Pancreas (tissue), 10 donors: ENCODE measurements at regions not wholly inside any gene's neighbourhood (a gene's known extent, or its start where the extent isn't known, plus 50 kb on each side); places are given as distances from the start of the nearest gene placed in this dataset.

Experiments
- ATAC-seq, 4 donors: fragments of 200-7000 bp; cut with Tn5 transposase; one replicate each; pipeline versions ENCODE4 v1.8.0 to v1.9.1; 2020; ENCODE audit warnings: mild to moderate bottlenecking in 4 of 4, moderate library complexity in 4 of 4
- DNase-seq, 6 donors: peaks; one replicate each; pipeline ENCODE4 v3.0.0-alpha.2; 2020
- FAIRE-seq: peaks from 2 replicates; lab custom pipeline; 2012; peaks lifted over from hg19 to GRCh38; lab: Jason Lieb, UNC
- H3K27ac ChIP-seq, 4 donors: fragments of 200-600 bp; sonication (generic); 1 replicate in 3 of 4; 2 replicates in 1 of 4; pipeline versions ENCODE4 v1.5.0 to v1.8.0; 2020
- H3K27me3 ChIP-seq, 4 donors: fragments of 200-600 bp; one replicate each; pipeline ENCODE4 v1.8.0; 2021
- H3K36me3 ChIP-seq, 3 donors: fragments of 200-600 bp; sonication (generic) in 1 of 3; one replicate each; pipeline versions ENCODE4 v1.5.0 to v1.8.0; 2020 to 2021
- H3K4me1 ChIP-seq, 3 donors: fragments of 200-600 bp; one replicate each; pipeline ENCODE4 v1.8.0; 2021
- H3K4me3 ChIP-seq, 4 donors: fragments of 200-600 bp; sonication (generic) in 2 of 4; one replicate each; pipeline versions ENCODE4 v1.5.0 to v1.8.0; 2020 to 2021
- H3K9me3 ChIP-seq, 4 donors: fragments of 200-600 bp; one replicate each; pipeline ENCODE4 v1.8.0; 2021
- WGBS, 2 donors: extraction: QIAGEN DNeasy Blood & Tissue Kit; methylation state at CpG; one replicate each; pipeline ENCODE4 v1.1.7; 2013; 5-methylcytosine and 5-hydroxymethylcytosine counted together
- intact Hi-C, 3 donors: fragments of 100-400 bp; cut with DNase I; formaldehyde crosslinking; loops; one replicate each; pipeline versions ENCODE4 v1.11.1 to v1.14.2; 2022
- TF ChIP-seq, protein P1 (sequence below), 4 donors: fragments of 200-600 bp; sonication (generic) in 3 of 4; IDR thresholded peaks; one replicate each; pipeline versions ENCODE4 v1.5.0 to v1.8.0; 2021; ENCODE audit warnings: antibody characterized with exemption in 4 of 4
- donor health status: healthy with polysubstance abuse.
- donor health status: DM: no; HTN: no; CAD: no; lungs with moderate emphysema.
- donor health status: DM: no; HTN: no; CAD: no.
- donor health status: control.
- donor health status: control.
- donor health status: Bipolar disorder and iron deficiency.
- donor health status: DM: yes; HTN: yes; CAD: no.
- donor health status: DM: no; HTN: no; CAD: no.
- donor health status: DM: no; HTN: no; CAD: no.
- donor health status: DM: yes; HTN: yes; CAD: no.

DNA sequence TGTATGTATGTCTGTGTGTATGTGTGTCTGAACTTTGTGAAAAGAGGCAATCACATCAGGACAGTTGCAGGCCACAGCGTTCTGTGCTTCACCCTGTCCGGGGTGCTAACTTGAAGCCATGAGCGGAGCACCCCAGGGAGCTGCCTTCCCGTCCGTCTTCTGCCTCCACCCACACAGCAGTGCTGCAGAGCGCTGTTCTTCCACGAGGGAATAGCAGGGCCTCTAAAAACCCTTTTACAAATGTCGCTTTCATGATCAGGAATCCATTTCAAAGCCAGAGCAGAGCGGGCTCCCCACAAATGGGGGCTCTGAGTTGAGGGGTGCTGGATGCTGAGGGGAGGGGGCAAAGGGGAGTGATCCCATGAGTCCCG lies 131.5 kb downstream of the RNASET2 start:
- Histone ChIP-seq H3K9me3 (no peaks in the 10 kb centered on the region), H3K4me1 (no peaks in the 10 kb centered on the region), H3K4me3 (no peak overlapping the region), H3K36me3 (no peaks in the 10 kb centered on the region), H3K27me3 (no peaks in the 10 kb centered on the region), H3K27ac (no peak overlapping the region)
- 72 to 75% methylated on average over 10 of the region's 10 CpGs for whole genome bisulfite sequencing, 2 donors
- TF ChIP-seq, protein P1, sequence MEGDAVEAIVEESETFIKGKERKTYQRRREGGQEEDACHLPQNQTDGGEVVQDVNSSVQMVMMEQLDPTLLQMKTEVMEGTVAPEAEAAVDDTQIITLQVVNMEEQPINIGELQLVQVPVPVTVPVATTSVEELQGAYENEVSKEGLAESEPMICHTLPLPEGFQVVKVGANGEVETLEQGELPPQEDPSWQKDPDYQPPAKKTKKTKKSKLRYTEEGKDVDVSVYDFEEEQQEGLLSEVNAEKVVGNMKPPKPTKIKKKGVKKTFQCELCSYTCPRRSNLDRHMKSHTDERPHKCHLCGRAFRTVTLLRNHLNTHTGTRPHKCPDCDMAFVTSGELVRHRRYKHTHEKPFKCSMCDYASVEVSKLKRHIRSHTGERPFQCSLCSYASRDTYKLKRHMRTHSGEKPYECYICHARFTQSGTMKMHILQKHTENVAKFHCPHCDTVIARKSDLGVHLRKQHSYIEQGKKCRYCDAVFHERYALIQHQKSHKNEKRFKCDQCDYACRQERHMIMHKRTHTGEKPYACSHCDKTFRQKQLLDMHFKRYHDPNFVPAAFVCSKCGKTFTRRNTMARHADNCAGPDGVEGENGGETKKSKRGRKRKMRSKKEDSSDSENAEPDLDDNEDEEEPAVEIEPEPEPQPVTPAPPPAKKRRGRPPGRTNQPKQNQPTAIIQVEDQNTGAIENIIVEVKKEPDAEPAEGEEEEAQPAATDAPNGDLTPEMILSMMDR (IDR thresholded peaks at IDR 0.05) = no peak
- no peak for DNase-seq
- FAIRE-seq = no peak
- intact Hi-C loops = no loop called here
- ATAC-seq = no peak

DNA sequence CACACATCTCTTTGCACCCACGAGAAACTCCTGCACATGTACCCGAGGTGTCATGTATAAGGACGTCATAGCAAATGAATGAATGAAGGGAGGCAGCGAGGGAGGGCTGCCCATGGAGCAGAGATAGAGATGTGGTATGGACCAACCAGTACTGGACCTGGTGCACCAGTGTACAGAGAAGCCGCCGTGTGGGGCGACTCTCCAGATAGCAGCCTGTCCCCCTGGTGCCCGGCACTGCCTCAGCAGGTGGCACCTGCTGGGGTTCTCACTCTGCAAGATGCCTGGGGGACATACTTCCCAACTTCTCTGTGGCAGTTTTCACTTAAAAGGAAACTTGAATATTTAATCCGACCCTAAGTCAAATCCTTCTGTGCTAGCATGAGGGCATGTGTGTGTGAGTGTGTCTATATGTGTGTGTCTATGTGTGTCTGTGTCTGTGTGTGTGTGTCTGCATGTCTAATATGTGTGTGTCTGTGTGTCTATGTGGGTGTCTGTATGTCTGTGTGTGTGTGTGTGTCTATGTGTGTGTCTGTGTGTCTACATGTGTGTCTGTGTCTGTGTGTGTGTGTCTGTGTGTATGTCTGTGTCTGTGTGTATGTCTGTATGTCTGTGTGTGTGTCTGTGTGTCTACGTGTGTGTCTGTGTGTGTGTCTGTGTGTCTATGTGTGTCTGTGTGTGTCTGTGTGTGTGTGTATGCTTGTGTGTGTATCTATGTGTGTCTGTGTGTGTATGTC lies 132.0 kb downstream of the RNASET2 start:
- no peak for ATAC-seq
- intact Hi-C loops = no loop called here
- Histone ChIP-seq H3K27me3 (no peaks in the 10 kb centered on the region), H3K27ac (no peak overlapping the region), H3K4me1 (no peaks in the 10 kb centered on the region), H3K4me3 (no peak overlapping the region), H3K36me3 (no peaks in the 10 kb centered on the region), H3K9me3 (no peaks in the 10 kb centered on the region)
- no peak for FAIRE-seq
- WGBS, 2 donors = 80 to 81% methylated on average over 10 of the region's 10 CpGs
- DNase-seq = no peak
- TF ChIP-seq, protein P1 (IDR thresholded peaks at IDR 0.05) = no peak

DNA sequence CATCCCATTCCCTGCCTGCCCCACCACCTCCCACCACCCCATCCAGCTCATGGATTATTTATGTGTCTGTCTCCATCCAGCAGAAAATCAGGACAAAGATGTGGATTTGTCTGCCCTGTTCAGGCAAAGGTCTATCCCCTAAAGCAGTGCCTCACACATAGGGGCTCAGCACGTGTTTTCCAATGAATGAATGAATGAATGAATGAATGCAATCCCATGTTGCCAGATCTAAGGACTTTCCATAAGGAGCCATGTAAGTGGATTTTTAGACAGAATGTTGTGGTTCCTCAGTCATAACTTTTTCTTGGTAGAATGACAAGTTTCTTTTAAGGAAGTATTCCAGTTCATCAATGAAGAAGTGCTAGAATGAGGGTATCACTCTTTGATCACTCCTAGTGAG lies 133.7 kb downstream of the RNASET2 start:
- 55 to 69% methylated on average over 1 of the region's 1 CpG for WGBS, 2 donors
- Histone ChIP-seq H3K27ac (no peak overlapping the region), H3K4me3 (no peak overlapping the region), H3K9me3 (no peaks in the 10 kb centered on the region), H3K27me3 (no peaks in the 10 kb centered on the region), H3K36me3 (no peaks in the 10 kb centered on the region), H3K4me1 (no peaks in the 10 kb centered on the region)
- TF ChIP-seq, protein P1 (IDR thresholded peaks at IDR 0.05) = no peak
- ATAC-seq (no peak), DNase-seq (no peak), FAIRE-seq (no peak)
- intact Hi-C loops = no loop called here

DNA sequence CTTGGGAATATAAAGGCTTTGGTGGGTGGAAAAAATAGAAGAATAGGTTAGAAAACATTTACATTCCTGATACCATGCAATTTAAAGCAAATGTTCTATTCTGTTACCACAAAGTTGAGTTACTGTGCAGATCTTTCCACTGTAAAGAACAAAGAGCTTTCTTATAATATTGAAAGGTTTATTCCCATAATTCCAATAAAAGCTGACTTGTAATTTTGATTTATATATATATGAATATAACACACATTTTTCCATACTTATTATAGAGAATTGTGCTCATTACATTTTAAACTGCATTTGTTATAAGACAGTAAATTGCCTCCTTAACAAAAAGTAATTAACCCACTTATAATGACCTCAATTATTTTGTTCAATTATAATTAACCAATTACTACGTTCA lies 135.9 kb downstream of the RNASET2 start:
- Histone ChIP-seq H3K27ac (no peak overlapping the region), H3K27me3 (no peaks in the 10 kb centered on the region), H3K4me3 (no peak overlapping the region), H3K9me3 (no peaks in the 10 kb centered on the region), H3K4me1 (no peaks in the 10 kb centered on the region), H3K36me3 (no peaks in the 10 kb centered on the region)
- ATAC-seq = no peak
- 80 to 88% methylated on average over 1 of the region's 1 CpG for WGBS, 2 donors
- intact Hi-C loops = no loop called here
- TF ChIP-seq, protein P1 (IDR thresholded peaks at IDR 0.05) = no peak
- no peak for DNase-seq
- FAIRE-seq = no peak

DNA sequence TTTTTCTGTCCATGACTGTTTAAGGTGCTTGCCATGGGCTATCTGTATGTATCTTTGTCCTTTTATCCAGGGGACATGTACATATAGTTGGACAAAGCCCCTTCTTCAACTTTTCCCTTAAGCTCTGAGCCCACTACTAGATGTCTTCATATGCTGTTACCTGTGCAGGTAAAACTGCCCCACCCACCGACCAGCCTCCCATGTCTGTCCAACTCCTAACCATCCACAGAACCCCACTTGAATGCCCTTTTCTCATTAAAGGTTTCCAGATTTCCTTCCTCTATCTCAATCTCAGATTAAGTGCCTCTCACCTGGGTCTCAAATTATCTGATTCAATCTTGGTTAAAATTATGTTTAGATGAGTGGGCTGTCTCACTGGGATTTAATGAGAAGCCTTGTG lies 136.3 kb downstream of the RNASET2 start:
- no peaks in the 10 kb centered on the region for H3K4me1 ChIP-seq
- intact Hi-C loops = no loop called here
- H3K27me3 ChIP-seq = no peaks in the 10 kb centered on the region
- no peak overlapping the region for H3K27ac ChIP-seq
- ATAC-seq (no peak), DNase-seq (no peak), FAIRE-seq (no peak)
- H3K36me3 ChIP-seq = no peaks in the 10 kb centered on the region
- no peaks in the 10 kb centered on the region for H3K9me3 ChIP-seq
- TF ChIP-seq, protein P1 (IDR thresholded peaks at IDR 0.05) = no peak
- WGBS, 2 donors = 49 to 57% methylated on average over 1 of the region's 1 CpG
- H3K4me3 ChIP-seq = no peak overlapping the region
